ENCODE measurements at regions not wholly inside any gene's neighbourhood (a gene's known extent, or its start where the extent isn't known, plus 50 kb on each side); places are given as distances from the start of the nearest gene placed in this dataset.

- no peak for DNase-seq (ENCODE audit: low read depth in 2 of 2)
Observed at GRCh38 chr20:57877995-57878394, 168.2 kb upstream of the PMEPA1 start.

DNA sequence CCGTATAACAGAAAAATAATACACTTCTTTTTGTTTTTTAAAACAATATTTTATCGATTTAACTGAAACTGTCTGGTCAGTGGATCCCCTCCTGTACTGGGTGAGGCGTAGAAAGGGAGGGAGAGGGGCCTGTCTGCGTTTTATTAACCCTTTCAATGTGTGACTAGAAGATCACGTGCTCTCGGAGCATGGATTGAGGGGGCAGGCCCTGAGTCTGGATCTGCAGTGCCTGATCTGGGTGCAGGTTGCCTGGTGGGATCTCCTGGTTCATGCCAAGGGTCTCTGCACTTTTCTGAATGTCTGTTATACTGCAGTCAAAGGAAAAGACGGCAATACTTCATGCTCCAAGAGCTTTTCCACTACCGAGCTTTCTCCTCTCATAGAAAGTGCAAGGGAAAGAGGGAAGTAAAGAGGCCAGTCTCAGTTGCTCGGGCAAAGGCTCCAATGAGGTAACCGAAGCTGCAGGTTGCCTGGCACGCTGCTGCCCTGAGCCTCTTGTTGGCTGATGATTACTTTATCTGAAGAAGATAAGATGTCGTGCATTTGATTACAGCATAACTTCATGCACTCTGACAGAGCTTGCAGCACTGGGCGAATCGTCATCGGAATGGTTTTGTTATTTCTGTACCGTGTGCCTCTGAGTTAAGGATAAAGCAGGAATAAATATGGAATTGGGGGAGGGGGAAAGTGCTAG, 167.5 kb upstream of the PMEPA1 start:
- no peak for DNase-seq (ENCODE audit: low read depth in 2 of 2)

DNA sequence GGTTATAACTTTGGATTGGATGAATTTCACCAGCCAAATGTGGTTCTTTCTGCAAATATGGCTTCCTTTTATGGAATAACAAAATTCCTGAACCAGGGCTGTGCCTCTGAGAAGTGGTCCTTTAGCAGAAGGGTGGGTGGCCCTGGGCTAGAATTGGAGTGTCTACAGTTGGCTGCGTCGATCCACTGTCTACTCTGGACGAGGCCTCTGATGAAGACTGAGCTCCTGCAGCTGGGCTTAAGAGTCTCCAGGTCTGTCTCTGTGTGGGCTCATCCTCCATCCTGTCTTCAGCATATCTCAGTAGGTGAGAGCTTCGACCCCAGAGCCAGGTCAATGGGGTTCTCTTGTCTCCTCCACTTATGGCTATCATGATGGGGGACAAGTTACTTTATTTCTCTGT, 166.3 kb upstream of the PMEPA1 start:
- no peak for DNase-seq (ENCODE audit: low read depth in 2 of 2)

DNA sequence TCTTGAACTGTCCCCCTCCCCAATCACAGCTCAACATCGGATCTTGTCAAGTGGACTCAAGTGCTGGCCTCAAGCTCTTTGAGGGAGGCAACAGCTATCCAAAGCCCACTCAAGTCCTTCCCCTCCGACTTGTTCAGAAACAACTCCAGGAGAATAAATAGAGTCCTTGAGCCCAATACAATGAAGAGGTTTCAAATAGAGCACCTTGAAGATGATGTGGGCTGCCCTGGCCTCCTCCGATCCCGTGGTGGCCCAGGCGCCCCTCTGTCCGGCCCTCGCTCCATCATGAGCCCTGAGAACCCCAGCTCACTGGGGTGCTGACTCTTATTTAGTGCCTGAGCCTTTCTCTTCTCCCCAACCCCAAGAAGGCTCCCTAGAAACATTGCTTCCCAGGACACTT, 164.3 kb upstream of the PMEPA1 start:
- DNase-seq (ENCODE audit: low read depth in 2 of 2) = no peak

DNA sequence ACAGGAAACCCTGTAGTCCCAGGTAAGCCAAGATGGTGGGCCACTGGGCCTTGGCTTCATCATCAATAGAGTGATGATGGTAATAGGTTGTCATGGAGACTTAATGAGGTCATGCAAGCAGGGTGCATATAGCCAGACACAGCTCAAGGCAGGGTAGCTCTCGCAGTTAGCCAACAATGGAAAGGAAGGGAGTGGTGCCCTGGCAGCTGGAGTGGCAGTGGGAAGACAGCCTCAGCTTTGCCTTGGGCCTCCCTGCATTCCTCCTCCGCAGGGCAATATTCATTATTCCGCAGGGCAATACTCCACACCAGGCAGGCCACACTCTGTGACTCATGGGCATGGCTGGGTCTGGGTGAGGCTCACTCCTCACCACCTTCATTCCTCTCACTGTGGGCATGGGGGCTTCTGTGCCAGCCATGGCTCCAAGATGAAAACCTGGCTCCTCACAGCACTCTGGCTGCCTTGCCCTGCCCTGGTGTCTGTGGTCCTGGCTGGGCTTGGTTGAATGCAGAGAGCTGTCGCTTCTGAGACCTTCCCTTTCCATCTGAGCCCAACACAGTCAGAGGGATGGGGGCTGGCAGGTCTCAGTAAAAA, 163.1 kb upstream of the PMEPA1 start:
- DNase-seq (ENCODE audit: low read depth in 2 of 2) = no peak

- DNase-seq (ENCODE audit: low read depth in 2 of 2) = no peak
Observed at GRCh38 chr20:57871237-57871632, 161.4 kb upstream of the PMEPA1 start.

DNA sequence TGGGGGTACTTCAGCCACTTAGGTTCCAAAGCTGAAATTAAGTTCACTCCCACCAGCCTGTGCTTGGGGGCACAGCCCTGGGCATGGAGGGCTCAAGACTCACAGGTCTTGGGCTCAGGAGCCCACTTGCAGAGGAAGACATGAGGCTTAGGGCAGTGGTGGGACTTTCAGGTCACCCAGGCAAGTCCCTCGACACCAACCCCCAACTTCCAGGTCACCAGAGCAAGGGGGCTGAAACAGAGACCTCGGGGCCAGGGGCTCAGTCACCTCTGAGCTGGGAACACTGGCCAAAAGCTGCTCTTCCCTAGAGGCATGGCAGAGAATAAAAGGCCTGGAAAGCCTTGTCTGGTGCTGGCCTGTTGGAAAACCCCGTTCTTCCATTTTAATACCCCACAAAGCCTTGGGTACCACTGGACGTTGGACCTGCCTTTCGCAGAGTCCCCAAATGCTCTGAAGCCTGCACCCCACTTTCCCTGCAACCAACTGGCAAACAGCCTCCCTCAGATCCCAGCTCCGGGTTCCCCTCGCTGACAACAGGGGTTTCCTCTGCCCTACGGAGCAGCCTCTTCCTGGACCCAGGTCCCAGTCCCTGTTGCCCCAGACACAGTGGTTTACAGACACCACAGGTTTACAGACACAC, 160.9 kb upstream of the PMEPA1 start:
- no peak for DNase-seq (ENCODE audit: low read depth in 2 of 2)

DNA sequence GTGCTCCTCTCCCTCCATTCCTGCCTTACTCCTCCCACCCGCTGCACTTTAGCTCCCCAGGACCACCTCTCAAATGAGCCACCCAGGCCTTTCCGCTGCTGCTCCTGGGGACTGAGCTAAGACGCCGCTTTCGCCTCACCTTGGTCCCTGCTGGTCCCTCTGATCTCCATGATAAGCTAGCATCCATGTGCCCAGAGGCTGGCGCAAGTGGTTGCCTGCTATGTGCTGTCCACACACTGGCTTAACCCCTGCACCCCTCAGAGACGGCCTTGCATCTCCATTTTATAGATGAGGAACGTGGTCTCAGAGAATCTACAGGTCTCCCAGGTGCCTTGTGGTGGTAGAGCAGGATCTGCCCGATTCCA, 160.1 kb upstream of the PMEPA1 start:
- no peak for DNase-seq (ENCODE audit: low read depth in 2 of 2)

GRCh38 chr20:57869291-57869950, 159.6 kb upstream of the PMEPA1 start:
- DNase-seq (ENCODE audit: low read depth in 2 of 2) = no peak

DNA sequence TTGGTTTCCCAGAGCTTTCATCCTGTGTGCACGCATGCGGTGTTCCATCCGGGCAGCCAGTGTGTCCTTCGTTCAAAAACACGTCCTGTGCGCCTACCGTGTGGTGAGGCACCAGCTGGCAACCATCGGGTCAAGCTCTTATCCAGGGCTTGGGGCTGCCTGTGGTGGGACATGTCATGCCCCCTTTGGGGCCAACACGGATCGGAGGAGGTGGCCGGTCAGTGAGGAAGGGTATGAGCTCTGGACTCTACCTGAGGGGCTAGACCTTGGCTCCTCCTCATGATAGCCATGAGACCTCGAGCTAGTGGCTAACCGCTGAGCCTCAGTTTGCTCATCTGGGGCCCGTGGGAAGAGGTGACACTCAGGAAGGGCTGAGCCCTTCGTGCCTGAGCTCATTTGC, 158.5 kb upstream of the PMEPA1 start:
- no peak for DNase-seq (ENCODE audit: low read depth in 2 of 2)

GRCh38 chr20:57867807-57868206, 158.0 kb upstream of the PMEPA1 start:
- no peak for DNase-seq (ENCODE audit: low read depth in 2 of 2)

DNA sequence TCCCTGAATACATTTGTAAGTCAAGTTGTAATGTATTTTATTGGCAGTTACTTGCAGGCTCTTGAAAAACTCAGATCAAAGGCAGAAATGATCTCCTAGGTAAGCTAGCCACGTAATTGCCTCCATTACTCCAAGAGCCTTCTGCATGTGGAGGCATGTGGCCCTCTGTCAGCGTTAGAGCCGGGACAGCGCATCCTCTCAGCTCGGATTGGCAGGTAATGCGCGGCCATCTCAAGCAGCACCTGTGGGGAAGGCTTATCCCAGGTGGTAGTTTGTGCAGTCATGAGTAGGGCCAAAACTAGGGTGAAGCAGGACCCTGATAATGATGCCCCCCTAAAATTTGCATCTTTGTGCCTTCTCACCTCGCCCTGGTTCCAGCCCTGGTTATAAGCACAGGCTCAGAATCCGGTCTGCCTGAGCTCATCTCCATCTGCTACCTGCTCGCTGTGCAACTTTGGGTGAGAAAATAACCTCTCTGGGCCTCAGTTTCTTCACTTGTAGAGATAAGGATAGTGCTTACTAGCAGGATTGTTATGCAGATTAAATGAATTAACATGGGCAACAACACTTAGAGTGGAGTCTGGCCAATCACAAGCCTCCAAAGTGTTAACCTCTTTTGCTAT, 157.5 kb upstream of the PMEPA1 start:
- DNase-seq (ENCODE audit: low read depth in 2 of 2) = no peak

- DNase-seq (ENCODE audit: low read depth in 2 of 2) = no peak
Observed at GRCh38 chr20:57866250-57867106, 156.7 kb upstream of the PMEPA1 start.

GRCh38 chr20:57865266-57865665, 155.5 kb upstream of the PMEPA1 start:
- DNase-seq (ENCODE audit: low read depth in 2 of 2) = no peak

DNA sequence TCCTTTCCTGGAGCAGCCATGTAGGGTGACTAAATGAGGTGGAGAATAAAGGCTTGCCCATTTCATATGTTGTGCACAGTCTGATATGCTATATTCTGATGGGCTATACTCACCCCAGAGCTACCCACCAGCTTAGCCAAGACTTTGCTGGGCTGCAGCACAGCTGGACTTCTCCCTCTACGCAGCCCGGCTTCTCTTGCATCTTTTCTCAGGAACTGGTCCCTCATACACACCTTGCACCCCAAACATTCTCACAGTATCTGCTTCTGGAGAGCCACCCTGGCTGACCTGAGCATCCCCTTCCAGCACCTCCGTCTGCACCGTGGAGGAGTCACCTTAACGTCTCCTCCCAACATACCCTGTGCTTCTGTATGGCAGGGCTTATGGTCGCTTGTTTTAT, 150.8 kb upstream of the PMEPA1 start:
- no peak for DNase-seq (ENCODE audit: low read depth in 2 of 2)

GRCh38 chr20:57857969-57858368, 148.2 kb upstream of the PMEPA1 start:
- DNase-seq (ENCODE audit: low read depth in 2 of 2) = no peak

DNA sequence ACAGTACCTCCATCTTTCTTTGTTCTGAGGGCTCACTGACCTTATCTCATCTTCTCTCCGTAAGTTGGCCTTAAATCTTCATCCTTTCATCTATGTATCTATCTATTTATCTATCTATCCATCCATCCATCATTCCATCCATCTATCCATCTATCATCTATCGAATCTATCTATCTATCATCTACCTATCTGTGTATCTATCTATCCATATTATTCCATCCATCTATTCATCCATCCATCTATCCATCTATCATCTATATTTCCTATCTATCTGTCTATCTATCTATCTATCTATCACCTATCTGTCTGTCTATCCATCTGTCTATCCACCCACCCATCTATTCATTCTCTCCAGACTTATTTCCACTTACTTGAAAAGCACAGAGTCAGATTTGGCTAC, 147.3 kb upstream of the PMEPA1 start:
- DNase-seq (ENCODE audit: low read depth in 2 of 2) = no peak

GRCh38 chr20:57856658-57857057, 146.8 kb upstream of the PMEPA1 start:
- no peak for DNase-seq (ENCODE audit: low read depth in 2 of 2)

DNA sequence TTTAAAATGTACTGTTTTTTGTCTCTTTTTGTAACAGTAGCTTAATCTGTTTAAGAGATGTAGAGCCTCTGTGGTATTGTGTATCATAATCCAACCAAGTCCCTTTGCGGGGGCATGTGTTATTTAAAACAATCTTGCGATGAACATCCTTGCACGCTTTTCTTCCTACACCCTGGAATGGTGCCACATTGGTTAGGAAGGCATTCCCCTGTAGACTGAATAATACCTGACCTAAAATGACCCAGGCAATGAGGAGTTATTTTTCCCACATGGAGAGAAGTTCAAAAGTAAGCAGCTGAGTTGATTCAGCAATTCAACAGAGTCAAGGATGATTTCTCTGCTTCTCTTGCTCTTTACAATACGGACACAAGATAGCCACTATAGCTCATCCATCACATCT, 142.0 kb upstream of the PMEPA1 start:
- DNase-seq (ENCODE audit: low read depth in 2 of 2) = no peak

DNA sequence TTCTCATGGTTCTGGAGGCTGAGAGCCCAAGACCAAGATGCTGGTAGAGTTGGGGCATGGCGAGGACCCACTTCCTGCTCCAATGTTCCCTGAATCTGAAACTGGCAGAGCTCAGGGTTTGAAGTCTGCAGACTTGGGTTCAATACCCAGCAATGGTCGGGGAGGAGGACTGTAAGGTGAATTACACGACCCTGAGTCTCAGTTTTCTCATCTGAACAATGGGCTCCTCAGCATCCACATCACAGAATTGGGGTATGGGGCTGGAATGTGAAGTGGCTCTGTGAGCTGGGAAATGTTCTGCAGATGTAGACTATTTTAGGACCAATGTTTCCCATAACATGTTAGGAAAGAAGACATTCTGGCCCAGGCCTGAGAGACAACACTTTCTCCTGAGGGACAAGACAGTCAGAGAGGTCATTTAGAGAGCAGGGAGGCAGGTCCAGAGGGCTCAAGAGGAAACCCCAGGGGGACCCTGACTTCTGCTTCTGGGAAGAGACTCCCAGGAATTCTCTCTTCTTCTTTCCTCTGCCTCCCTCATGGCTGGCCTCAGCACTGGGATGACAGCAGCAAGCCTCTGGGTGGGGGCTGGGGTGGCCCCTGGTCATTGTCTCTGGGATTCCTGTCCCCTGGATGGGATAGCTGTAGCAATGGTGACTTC, 141.3 kb upstream of the PMEPA1 start:
- no peak for DNase-seq (ENCODE audit: low read depth in 2 of 2)

Data from stimulated activated CD4-positive, alpha-beta T cell treated with anti-CD3 and anti-CD28 coated beads, Interleukin-12 subunit alpha, Interleukin-12 subunit beta, amount 100 ng/mL, for 24 hours (primary cell).